GM21447 (cell line): ENCODE measurements at regions not wholly inside any gene's neighbourhood (a gene's known extent, or its start where the extent isn't known, plus 50 kb on each side); places are given as distances from the start of the nearest gene placed in this dataset.
A peak's percentile ranks its signal among the peaks of the same experiment; 100 is the strongest.

Experiments
- ATAC-seq: cut with Tn5 transposase; IDR thresholded peaks from one replicate; pipeline ENCODE4 v1.9.1; 2021; ENCODE audit not compliant: unreplicated experiment

GRCh38 chrX:150163956-150164726 lies 199.0 kb upstream of the MAMLD1 start:
- ATAC-seq: no peak

- ATAC-seq: no peak
Measured at GRCh38 chrX:150164971-150165600, 198.0 kb upstream of the MAMLD1 start.

DNA sequence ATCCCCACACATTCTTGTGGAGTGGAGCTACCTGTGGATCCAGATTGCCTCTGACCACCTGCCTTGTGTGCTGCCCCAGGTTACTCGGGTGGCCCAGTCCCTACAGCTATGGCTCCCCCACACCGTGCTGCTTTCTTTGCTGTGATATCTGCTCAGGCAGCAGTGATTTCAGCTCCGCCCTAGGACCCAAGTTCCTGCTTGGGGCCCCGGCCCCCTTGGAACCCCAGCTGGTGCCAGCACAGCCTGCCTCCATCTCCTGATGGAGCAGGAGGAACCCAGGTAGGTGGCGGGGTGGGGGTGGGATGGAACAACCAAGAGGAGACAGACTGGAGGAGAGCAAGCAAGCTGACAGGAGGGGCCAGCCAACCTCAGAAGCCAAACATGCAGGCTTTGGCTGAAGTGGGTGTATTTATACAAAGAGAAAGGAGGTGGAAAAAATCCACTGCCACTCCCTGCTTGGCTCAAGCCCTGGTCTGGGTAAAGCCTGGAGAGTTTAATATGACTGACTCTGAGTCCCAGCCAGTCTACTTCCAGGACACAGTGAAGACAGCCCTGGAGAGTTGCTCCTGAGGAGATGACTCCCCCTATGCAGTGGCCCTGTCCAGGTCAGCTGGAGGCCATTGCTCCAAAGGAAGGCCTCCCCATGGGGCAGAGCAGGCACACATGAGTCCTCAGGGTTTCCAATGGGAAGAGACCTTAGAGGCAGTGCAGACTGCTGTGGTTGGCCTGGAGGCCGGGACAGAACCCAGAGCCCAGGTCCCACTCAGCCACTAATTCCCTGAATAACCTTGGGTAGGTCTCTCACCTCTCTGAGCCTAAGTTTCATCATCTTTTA lies 197.1 kb upstream of the MAMLD1 start:
- no peak for ATAC-seq

DNA sequence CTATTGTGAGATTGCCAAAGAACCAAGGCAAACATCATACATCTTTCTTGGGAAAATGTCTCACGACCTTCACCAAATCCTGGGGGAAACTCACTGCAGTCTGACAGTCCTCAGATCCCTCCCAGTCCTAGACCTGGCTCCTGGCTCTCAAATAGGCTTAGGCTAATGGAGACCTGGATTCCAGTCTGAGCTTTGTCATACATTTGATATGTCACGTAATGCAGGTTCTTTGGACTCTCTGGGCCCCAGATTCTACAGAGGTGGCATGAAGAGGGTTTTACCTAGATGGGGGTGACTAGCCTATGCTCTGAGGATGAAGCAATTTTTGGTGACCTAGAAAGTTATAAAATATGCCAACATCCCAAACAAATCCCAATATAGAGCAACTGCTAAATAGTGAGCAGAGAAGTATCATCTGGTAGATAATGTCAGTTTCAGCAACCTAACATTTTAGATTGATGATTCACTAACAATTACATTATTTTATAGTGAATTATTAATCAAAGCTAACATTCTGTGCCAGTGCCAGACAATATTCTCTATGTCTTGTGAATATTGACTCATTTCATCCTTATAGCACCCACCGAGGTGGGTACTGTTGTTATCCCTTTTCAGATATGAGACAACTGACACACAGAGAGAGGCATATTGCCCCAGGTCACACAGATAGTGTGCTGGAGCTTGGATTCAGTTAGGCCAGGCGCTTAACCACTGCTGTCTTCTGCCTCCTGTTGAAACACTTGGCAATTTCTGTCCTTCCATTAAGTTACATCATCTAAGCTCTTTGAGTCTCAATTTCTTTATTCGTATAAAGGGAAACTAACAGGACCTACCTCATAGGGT lies 195.4 kb upstream of the MAMLD1 start:
- no peak for ATAC-seq

DNA sequence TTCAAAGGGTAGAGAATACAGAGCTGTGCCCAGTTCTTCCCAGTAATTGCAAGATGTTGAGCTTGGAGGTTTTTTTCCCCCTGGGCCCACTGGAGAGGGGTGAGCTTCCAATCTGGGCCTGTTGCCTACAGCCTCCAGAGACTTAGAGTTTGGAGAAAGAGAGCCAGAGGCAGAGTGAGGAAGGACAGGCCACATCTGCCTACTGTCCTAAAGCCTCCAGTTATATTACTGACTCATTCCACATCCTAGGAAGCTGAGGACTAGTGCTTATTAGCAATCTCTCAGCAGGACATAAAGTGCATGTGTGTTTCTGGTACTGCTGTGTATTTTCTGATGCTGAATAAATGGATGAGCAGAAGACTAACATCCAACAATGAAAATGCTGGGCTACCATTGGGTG lies 181.0 kb upstream of the MAMLD1 start:
- no peak for ATAC-seq

DNA sequence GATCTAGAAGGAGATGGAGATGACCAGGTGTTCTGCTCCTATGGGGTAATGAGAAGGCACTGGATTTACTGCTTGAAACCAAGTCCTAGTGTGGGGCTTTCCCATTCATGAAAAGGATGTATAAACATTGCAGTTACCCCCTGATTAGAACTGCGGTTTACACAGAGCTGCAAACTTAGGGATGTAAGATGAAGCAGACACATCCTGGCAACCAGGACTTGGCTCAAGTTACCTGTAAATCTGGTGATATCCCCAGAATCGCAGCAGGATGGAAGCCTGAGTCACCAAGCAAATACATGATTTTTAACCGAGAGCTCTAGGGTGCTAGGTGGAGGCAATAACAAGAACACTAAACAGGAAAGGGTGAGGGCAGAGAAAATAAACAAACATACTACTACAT lies 178.6 kb upstream of the MAMLD1 start:
- no peak for ATAC-seq

DNA sequence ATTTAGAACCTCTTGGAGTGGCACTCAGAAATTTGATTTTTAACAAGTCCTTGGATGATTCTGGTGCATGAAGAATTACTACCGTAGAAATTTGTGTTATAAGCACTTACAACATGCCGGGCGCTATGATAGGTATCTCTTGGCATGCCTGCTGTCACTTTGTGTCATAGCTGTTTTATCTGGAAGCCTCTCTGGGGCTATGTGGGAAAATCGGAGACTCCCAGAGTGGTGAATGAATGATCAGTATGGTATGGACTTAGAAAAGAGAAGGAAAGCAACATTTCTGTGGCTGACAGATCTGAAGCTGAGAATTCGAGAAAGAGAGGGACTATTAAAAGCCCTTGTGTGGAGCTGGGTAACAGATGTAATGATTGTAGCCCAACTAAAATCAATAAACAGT lies 177.4 kb upstream of the MAMLD1 start:
- ATAC-seq: no peak

GRCh38 chrX:150192816-150193215 lies 170.3 kb upstream of the MAMLD1 start:
- ATAC-seq: no peak

GRCh38 chrX:150196285-150196684 lies 166.8 kb upstream of the MAMLD1 start:
- no peak for ATAC-seq

DNA sequence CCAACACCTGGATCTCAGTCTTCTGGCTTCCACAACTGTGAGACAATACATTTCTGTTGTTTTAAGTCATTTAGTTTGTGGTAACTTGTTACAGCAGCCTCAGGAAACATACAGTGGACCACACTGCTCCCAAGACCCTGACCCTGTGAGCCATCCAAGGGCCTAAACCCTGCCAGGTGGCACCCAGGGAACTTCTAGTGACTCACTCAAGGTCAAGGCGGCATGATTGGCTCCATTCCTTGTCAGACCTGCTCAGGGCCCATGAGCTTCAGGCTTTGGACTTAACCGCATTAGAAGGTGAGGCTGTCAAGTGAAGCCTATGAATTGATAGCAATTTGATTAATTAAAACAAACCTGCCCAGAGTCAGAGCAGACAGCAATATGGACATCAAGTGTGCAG lies 165.7 kb upstream of the MAMLD1 start:
- ATAC-seq: no peak

DNA sequence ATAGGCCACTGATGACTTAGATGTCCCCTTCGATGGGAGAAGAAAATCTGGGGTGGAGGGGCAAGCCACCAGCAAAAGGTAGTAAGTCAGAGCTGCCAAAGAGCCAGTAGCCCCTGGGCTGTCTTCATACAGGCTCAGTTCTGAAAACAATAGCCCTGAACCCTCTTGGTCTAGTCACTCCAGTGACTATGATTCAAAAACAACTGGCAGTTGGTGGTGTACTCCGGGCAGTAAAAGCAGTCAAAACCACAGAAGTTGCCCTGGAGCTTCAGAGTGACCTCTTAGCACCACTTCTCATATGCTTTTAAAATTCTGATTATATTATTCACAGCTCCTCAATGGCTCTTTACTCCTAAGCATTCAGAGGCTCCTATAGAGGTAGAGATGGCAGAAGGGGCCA lies 164.3 kb upstream of the MAMLD1 start:
- no peak for ATAC-seq

GRCh38 chrX:150199181-150199580 lies 163.9 kb upstream of the MAMLD1 start:
- ATAC-seq: no peak

GRCh38 chrX:150199803-150200202 lies 163.3 kb upstream of the MAMLD1 start:
- ATAC-seq: no peak

GRCh38 chrX:150200361-150200760 lies 162.8 kb upstream of the MAMLD1 start:
- no peak for ATAC-seq

DNA sequence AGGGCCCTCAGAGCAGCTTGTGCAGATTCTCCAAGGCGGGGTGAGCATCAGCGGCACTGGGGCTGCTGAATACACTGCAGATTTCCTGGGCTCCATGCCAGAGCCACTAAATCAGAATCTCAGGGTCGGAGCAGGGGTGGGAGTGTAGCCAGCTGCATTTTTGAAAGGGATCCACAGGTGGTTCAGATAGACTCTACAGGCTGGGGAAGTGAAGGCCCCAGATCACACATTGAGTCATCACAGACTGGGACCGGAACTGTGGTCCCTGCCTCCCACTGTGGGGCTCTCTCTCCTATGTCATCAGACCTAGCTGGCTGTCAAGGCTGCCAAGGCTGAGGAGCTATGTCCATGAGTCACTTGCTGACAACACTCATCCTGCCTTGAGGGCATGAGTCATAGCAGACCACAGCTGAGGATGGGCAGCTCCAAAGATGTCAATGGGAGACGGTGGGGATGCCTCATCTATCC lies 162.3 kb upstream of the MAMLD1 start:
- ATAC-seq: peak; percentile 98

- ATAC-seq: no peak
Measured at GRCh38 chrX:150201391-150201790, 161.7 kb upstream of the MAMLD1 start.

DNA sequence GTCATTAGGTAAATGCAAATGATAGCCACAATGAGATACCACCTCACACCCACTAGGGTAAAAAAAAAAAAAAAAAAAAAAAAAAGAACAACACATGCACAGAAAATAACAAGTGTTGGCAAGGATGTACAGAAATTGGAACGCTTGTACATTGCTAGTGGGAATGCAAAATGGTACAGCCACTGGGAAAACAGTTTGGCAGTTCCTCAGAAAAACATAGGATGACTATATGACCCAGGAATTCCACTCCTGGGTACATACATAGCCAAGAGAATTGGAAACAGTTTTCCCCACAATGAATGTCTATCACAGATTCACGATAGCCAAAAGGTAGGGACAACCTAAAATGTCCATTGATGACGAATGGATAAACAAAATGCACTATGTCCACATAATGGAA lies 161.3 kb upstream of the MAMLD1 start:
- no peak for ATAC-seq

GRCh38 chrX:150202641-150203247 lies 160.4 kb upstream of the MAMLD1 start:
- ATAC-seq: no peak

DNA sequence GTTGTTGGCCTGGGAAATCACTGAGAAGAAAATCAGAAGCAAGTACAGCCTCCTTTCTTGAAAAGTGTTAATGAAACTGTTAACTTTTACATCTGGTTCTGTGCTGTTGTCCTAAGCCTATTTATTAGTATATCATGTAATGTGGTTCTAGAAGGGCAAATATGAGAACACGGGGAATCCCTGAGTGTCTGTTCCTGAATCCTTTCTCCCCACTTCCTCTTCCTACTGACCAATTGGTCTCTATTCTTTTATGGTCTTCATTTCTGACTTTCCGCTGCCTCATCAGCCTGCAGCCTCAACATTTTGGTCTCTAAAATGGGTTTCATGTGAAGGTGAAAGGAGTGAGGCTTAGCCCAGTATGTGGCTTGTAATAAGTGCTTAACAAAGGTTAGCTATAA lies 159.9 kb upstream of the MAMLD1 start:
- ATAC-seq: no peak

DNA sequence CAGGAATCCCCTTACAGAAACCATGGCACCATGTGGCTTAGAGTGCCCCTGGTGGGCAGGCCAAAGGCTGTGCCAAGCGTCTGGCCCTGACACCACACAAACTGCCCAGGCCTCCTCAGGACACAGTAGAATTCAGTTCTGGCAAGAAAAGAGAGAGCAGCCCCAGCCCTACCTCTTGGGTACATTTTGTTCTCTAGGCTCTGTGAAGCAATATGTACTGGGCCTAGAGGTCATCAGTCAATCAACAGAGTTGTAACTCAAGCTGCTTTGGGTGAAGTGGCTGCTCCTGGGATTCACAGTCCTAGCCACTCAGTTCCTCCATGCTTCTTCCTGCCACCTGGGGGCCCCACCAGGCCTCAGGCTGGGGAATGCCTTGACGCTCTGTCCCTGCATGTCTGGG lies 158.1 kb upstream of the MAMLD1 start:
- ATAC-seq: no peak
